ENCODE measurements at regions not wholly inside any gene's neighbourhood (a gene's known extent, or its start where the extent isn't known, plus 50 kb on each side); places are given as distances from the start of the nearest gene placed in this dataset.

GRCh38 chr4:117466388-117466787, 381.0 kb upstream of the TRAM1L1 start:
- TF ChIP-seq CTCF (IDR thresholded peaks at IDR 0.05) (no peak), ZFX (IDR thresholded peaks at IDR 0.05; ENCODE audit: borderline replicate concordance) (no peak)
